Hematopoietic multipotent progenitor cell treated with erythropoietin and hydrocortisone succinate and interleukin-3 and kit ligand, for 17 days (in vitro differentiated cells): ENCODE measurements at regions not wholly inside any gene's neighbourhood (a gene's known extent, or its start where the extent isn't known, plus 50 kb on each side); places are given as distances from the start of the nearest gene placed in this dataset.
"Not testable (repeated sequence)": the region's sequence is repeated elsewhere in the genome, so short reads cannot be mapped to it uniquely, and the experiment has no call there.

Experiments used
- DNase-seq: peaks from one replicate; pipeline ENCODE4 v3.0.0-alpha.2; 2015; ENCODE audit warnings: low spot score

- DNase-seq = no peak
These were observed 52.0 kb downstream of the ZC3H11B start for GRCh38 chr1:219560856-219561255.

- DNase-seq = no peak
These were observed 53.0 kb downstream of the ZC3H11B start for GRCh38 chr1:219559899-219560298.

- DNase-seq = no peak
These were observed 57.1 kb downstream of the ZC3H11B start for GRCh38 chr1:219555806-219556205.

DNA sequence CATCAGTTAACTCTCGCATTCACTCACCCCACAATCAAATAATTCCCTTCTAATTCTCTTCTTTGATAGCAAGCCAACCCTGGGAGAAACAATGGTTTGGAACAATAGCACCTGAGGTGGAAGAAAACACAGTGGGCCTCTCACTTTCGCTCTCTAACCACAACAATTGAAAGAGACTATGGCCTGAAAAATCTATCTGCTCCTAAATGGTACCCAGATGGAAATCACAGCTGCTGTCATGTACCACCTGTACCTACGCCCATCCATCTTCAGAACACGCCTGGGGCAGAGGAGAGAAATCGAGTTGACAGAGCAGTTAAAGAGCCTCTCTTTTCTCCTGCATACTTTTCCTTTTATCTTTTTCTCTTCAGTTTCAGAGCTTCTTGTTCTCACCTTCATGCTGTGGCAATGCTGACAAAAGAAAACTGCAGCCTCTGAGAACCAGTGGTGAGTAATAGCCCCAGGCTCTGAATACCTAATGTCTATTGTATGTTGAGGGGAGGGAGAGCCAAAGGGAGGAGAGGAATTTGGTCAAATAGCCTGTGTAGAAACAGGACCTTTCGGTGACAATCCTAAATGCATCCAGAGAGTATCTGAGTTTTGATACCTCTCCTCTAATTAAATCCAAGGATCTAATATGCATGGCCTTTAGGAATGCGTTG lies 57.7 kb downstream of the ZC3H11B start:
- no peak for DNase-seq

DNA sequence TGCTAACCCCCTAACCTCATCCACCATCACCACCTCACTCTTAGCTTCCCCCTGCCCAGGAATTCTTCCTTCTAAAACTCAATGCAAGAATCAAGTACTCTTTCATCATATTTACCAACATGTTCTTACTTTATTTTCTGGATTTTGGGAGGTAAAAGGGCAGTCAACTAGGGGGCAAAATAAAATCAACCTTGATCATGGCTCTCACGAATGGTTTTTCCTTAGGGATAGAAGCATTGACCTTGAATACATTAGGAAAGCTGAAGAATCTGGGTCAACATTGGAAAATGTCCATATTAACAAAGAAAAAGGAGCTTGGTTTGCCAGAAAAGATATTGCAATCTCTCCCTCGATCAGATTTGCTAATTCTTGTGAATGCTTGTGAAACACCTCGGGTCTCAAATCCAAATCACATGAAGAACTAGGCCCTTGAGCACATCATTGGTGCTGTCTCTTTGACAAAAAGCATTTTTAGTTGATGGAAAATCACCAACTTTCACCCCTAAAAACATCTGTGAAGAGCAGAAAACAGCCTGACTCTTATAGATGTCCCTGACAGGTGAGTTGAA lies 58.9 kb downstream of the ZC3H11B start:
- no peak for DNase-seq

GRCh38 chr1:219550201-219550600 lies 62.7 kb downstream of the ZC3H11B start:
- DNase-seq = no peak

GRCh38 chr1:219549215-219549614 lies 63.7 kb downstream of the ZC3H11B start:
- DNase-seq = no peak

GRCh38 chr1:219548386-219548785 lies 64.5 kb downstream of the ZC3H11B start:
- no peak for DNase-seq

GRCh38 chr1:219545756-219546155 lies 67.1 kb downstream of the ZC3H11B start:
- DNase-seq = not testable (repeated sequence)

DNA sequence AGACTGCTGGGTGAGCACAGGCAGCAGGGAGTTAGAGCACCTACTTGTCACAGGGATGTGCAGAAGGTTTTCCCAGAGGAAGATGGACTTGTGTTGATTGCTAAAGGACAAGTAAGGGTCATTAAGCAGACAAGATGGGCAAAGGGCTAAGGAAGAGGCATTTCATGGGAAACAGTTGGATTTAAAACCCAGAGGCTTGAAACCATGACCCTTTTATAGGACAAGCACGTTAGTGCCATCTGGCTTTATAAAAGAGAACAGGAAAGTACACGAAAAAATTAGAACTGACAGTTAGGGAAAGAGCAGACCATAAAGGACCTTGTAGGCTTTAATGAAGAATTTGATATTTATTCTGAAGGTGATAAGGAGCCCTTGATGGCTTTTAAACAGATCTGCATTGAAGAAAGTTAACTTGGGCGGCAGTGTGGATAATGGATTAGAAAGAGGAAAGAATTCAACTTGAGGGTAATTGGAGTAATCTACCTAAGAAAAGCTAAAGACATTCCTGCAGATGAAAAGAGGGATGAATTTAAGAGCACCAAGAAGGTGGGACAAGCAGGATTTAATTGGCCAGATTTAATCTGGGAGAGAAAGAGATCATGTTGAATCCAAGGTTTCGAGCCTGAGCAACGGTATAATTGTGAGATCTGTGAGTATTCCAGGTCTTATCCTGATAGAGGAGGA lies 68.6 kb downstream of the ZC3H11B start:
- no peak for DNase-seq

GRCh38 chr1:219542828-219543518 lies 69.9 kb downstream of the ZC3H11B start:
- DNase-seq = no peak

DNA sequence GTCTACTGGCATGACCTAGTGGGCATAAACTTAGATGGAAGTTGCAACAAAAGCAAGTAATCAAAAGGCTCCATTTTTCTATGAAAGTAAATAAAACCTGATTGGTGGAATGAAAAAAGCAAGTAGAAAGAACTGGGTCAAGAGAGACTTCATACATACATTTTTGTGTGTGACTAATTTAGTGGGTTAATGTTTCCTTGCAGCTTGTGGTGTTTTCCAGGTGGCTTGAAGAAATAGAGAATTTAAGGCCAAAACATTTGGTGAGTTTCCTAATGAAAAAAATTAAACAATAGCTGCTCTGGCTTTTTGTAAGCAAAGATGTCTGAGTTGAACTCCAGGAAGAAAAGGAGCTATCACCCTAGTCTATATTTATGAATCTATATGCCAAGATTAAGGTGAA lies 71.0 kb downstream of the ZC3H11B start:
- no peak for DNase-seq

GRCh38 chr1:219539645-219540254 lies 73.2 kb downstream of the ZC3H11B start:
- no peak for DNase-seq

DNA sequence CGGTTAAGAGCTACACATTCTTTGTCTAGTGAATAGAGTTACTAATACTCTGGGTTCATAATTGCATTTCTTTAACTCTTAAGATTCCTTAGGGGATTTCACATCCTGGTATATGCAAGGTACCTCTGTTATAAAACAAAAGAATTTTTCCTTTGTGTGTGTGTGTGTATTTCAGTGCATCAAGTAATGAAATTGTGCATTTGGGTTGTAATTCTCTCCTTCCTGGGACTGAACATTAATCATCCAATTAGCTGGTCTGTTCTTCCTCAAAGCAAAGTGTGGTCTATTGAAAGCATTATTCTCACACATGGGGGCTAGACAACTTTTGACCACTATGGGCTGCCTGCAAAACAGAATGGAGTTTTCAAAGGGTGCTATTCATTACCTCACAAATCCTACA lies 74.0 kb downstream of the ZC3H11B start:
- DNase-seq = no peak

GRCh38 chr1:219537223-219537631 lies 75.7 kb downstream of the ZC3H11B start:
- no peak for DNase-seq

- no peak for DNase-seq
These were observed 76.9 kb downstream of the ZC3H11B start for GRCh38 chr1:219536038-219536437.

DNA sequence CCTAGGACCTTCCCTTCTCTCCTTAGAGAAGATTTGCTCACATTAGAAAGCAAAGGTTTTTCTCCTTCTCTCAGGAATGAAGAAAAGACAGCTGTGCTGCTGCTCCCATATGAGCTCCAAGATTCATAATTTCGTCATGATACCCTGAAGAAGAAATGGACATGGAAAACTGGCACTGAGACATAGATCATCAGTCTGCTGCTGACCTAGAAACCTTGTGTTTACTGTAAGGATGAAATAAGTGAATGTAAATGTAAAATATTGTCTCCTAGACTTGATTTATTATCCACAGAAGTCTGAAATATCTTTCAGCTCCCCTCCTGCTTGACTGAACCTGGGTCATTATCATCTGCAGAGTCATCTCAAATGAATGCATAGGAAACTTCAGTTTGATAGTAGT lies 77.9 kb downstream of the ZC3H11B start:
- no peak for DNase-seq

GRCh38 chr1:219533280-219533679 lies 79.6 kb downstream of the ZC3H11B start:
- DNase-seq = no peak

DNA sequence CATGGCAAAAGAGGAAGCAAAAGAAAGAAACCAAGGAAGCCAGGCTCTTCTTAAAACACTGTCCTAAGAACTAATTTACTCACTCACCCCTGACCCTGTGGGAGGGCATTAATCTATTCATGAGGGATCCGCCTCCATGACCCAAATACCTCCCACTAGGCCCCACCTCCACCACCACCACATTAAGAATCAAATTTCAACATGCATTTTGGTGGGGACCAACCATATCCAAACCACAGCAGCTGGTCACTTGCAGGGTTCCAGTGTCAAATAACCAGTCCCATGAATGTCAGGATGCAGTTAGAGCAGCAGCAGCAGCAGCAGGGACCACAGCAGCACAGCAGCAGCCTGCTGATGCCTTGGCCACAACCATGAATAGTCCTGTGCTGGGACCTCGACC lies 83.8 kb downstream of the ZC3H11B start:
- no peak for DNase-seq

GRCh38 chr1:219528633-219529032 lies 84.3 kb downstream of the ZC3H11B start:
- no peak for DNase-seq

DNA sequence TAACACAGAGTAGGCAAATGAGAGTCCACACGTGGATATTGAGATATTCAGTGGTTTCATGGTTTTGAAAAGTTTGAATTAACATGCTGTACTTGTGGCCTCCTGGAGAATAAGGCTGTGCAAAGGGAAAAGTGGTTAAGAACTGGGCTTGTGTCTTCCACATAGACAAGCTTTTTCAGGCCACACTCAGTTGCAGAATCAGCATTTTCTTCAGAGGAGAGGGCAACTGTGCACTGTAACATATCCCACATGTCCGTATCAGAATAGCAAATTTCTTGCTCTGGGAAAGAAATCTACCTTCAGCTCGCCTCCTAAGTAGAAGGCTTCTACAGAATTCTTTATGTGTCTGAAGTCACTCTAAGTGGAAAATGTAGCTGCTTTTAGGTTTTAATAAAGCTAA lies 84.9 kb downstream of the ZC3H11B start:
- no peak for DNase-seq

GRCh38 chr1:219526074-219526473 lies 86.8 kb downstream of the ZC3H11B start:
- DNase-seq = no peak

GRCh38 chr1:219523411-219523810 lies 89.5 kb downstream of the ZC3H11B start:
- DNase-seq = no peak
